Type B pancreatic cell (in vitro differentiated cells): ENCODE measurements at regions not wholly inside any gene's neighbourhood (a gene's known extent, or its start where the extent isn't known, plus 50 kb on each side); places are given as distances from the start of the nearest gene placed in this dataset.

Experiments used
- DNase-seq: peaks from one replicate; pipeline ENCODE4 v3.0.0; 2021; ENCODE audit warnings: mixed read lengths; ENCODE audit not compliant: unreplicated experiment; ENCODE audit errors: extremely low spot score
- H3K27ac Mint-ChIP-seq: 2 replicates; pipeline ENCODE4 v1.8.0; 2021; ENCODE audit warnings: mild to moderate bottlenecking, mixed read lengths
- H3K27me3 Mint-ChIP-seq: 2 replicates; pipeline ENCODE4 v1.8.0; 2021; ENCODE audit warnings: mixed read lengths
- H3K36me3 Mint-ChIP-seq: 2 replicates; pipeline ENCODE4 v1.8.0; 2021; ENCODE audit warnings: mixed read lengths
- H3K4me1 Mint-ChIP-seq: one replicate; pipeline ENCODE4 v1.8.0; 2021; ENCODE audit warnings: mixed read lengths; ENCODE audit not compliant: unreplicated experiment
- H3K4me3 Mint-ChIP-seq: 2 replicates; pipeline ENCODE4 v1.8.0; 2021; ENCODE audit warnings: mild to moderate bottlenecking, mixed read lengths
- H3K9me3 Mint-ChIP-seq: 2 replicates; pipeline ENCODE4 v1.8.0; 2021; ENCODE audit warnings: mixed read lengths
- TF ChIP-seq, protein P1 (sequence below): fragments of 200-600 bp; sonication (generic); conservative IDR thresholded peaks from 2 replicates; pipeline ENCODE4 v1.5.0; 2021; ENCODE audit warnings: antibody characterized with exemption, mild to moderate bottlenecking

DNA sequence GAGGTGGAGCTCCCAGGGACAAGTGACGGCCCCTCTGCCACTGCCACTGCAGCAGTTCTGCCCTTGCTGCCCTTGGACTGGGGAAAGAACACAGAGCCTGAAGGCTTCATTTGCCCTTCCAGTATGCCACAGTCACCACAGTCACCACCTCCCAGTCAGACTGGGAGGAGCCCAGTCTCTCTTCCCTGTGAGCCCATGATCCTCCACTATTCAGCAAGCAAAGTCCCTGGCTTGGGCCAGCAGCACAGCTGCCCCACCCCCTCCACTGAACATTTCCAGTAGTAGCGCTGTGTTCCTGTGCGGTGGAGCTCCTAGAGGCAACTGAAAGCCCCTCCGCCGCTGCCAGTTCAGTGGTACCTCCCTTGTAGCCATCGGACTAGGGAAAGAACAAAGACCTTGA is 329.4 kb downstream of the MAN2A1 start:
- H3K27ac Mint-ChIP-seq: no peak overlapping the region
- H3K4me1 Mint-ChIP-seq: no peaks in the 10 kb centered on the region
- no peak for DNase-seq
- no peaks in the 10 kb centered on the region for H3K9me3 Mint-ChIP-seq
- H3K36me3 Mint-ChIP-seq: no peaks in the 10 kb centered on the region
- TF ChIP-seq, protein P1, sequence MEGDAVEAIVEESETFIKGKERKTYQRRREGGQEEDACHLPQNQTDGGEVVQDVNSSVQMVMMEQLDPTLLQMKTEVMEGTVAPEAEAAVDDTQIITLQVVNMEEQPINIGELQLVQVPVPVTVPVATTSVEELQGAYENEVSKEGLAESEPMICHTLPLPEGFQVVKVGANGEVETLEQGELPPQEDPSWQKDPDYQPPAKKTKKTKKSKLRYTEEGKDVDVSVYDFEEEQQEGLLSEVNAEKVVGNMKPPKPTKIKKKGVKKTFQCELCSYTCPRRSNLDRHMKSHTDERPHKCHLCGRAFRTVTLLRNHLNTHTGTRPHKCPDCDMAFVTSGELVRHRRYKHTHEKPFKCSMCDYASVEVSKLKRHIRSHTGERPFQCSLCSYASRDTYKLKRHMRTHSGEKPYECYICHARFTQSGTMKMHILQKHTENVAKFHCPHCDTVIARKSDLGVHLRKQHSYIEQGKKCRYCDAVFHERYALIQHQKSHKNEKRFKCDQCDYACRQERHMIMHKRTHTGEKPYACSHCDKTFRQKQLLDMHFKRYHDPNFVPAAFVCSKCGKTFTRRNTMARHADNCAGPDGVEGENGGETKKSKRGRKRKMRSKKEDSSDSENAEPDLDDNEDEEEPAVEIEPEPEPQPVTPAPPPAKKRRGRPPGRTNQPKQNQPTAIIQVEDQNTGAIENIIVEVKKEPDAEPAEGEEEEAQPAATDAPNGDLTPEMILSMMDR: no peak
- no peak overlapping the region for H3K4me3 Mint-ChIP-seq
- H3K27me3 Mint-ChIP-seq: no peaks in the 10 kb centered on the region

DNA sequence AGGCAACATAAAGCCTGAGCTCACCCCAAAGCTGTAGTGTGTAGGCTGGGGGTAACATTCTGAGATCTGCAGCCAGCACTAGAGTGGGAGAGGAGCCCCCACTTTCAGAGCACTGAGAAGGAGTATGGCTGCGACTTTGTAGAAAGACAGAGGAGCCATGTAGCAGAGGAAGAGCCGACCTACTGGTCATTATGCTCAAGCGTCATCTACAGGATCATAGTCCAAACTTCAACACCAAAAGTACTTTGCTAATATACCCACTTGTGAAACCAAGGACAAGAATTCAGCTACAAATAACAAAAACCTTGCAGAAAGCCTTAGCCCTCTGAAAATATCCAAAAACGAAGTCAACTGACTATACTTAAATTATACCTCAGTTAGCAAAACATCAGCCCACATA is 330.1 kb downstream of the MAN2A1 start:
- H3K9me3 Mint-ChIP-seq: no peaks in the 10 kb centered on the region

DNA sequence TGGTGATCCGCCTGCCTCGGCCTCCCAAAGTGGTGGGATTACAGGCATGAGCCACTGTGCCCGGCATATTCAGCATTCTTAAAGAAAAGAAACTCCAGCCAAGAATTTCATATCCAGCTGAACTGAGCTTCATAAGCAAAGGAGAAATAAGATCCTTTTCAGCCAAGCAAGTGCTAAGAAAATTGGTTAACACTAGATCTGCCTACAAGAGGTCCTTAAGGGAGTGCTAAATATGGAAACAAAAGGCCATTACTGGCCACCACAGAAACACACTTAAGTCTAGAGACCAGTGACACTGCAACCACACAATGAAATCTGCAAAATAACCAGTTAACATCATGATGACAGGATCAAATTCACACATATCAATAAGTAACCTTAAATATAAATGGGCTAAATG is 331.5 kb downstream of the MAN2A1 start:
- Mint-ChIP-seq H3K4me3 (no peak overlapping the region), H3K27ac (no peak overlapping the region), H3K4me1 (no peaks in the 10 kb centered on the region), H3K9me3 (no peaks in the 10 kb centered on the region), H3K36me3 (no peaks in the 10 kb centered on the region), H3K27me3 (no peaks in the 10 kb centered on the region)
- TF ChIP-seq, protein P1: no peak
- DNase-seq: no peak

More for the DNA sequence above, 330.1 kb downstream of the MAN2A1 start:
- Mint-ChIP-seq H3K27ac (no peak overlapping the region), H3K36me3 (no peaks in the 10 kb centered on the region), H3K4me1 (no peaks in the 10 kb centered on the region), H3K4me3 (no peak overlapping the region), H3K27me3 (no peaks in the 10 kb centered on the region)
- no peak for DNase-seq
- TF ChIP-seq, protein P1: no peak

DNA sequence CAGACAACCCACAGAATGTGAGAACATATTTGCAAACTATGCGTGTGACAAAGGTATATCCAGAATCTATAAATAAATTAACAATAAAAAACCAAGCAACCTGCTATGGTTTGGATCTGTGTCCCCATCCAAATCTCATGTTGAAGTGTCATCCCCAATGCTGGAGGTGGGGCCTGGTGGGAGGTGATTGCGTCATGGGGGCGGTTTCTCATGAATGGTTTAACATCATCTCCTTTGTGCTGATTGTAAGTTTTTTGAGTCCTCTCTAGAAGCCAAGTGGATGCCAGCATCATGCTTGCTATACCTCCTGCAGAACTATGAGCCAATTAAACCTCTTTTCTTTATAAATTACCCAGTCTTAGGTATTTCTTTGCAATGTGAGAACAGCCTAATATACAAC is 335.4 kb downstream of the MAN2A1 start:
- DNase-seq: no peak
- TF ChIP-seq, protein P1: no peak
- Mint-ChIP-seq H3K27me3 (no peaks in the 10 kb centered on the region), H3K9me3 (no peaks in the 10 kb centered on the region), H3K36me3 (no peaks in the 10 kb centered on the region), H3K4me3 (no peak overlapping the region), H3K27ac (no peak overlapping the region), H3K4me1 (no peaks in the 10 kb centered on the region)

DNA sequence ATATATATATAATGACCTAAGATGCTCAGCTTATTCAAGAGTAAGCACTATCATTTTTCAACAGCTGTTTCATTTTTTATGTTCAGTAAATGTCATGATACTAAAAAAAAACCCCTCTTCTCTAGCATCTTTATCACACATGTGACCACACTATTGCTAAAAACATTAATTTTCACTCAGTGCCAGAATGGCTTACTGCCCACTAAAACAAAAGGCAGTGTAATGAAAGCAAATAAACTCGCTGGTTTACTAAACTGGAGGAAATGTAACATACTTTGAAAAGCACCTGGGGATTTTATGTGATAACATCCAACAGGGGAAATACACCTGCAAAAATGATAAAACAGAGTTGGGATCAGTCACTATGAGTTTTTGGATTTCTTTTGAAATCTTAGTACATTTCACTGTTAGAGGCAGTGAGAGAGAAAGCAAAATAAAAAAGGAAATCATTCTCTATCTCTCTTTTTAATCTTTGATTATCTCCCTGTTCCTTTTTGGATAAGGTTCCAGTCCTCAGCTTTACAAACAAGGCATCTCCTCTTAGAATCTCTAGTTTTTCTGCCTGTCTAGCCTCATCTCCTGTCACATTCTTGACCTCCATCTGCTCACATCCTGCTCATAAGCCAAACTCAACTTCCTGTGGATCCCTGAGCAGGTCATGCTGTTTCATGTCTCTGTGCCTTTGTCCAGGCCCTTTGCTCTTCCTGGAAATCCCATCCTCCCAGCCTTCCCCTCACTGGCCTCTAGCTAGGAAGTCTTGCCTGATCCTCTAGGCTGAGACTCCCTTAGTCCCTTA is 338.0 kb downstream of the MAN2A1 start:
- Mint-ChIP-seq H3K9me3 (no peaks in the 10 kb centered on the region), H3K36me3 (no peaks in the 10 kb centered on the region), H3K4me1 (no peaks in the 10 kb centered on the region), H3K27me3 (peaks cover 3% of the 10 kb centered on the region), H3K27ac (no peak overlapping the region), H3K4me3 (no peak overlapping the region)
- TF ChIP-seq, protein P1: no peak
- DNase-seq: no peak
